SK-N-SH treated with all-trans-retinoic acid at 6 μM for 48 hours (cell line): ENCODE measurements at regions not wholly inside any gene's neighbourhood (a gene's known extent, or its start where the extent isn't known, plus 50 kb on each side); places are given as distances from the start of the nearest gene placed in this dataset.

Experiments
- OSR1 ChIP-seq: fragments of 250-450 bp; sonication (Bioruptor Pico); IDR thresholded peaks from 2 replicates; pipeline ENCODE4 v1.8.0; 2022; ENCODE audit warnings: moderate library complexity, mild to moderate bottlenecking, inconsistent platforms
- RARB ChIP-seq: fragments of 250-450 bp; sonication (Bioruptor Pico); IDR thresholded peaks from 2 replicates; pipeline ENCODE4 v1.8.0; 2021; ENCODE audit warnings: mild to moderate bottlenecking, moderate library complexity
- ZFP3 ChIP-seq: fragments of 250-450 bp; sonication (Bioruptor Pico); IDR thresholded peaks from 2 replicates; pipeline ENCODE4 v1.5.0; 2020; ENCODE audit warnings: mild to moderate bottlenecking, moderate library complexity
- ZFP30 ChIP-seq: fragments of 450-650 bp; formaldehyde crosslinking; IDR thresholded peaks from 2 replicates; pipeline ENCODE4 v1.5.0; 2022; ENCODE audit warnings: mild to moderate bottlenecking, moderate library complexity
- TF ChIP-seq, protein P1 (sequence below): fragments of 250-450 bp; sonication (Bioruptor Pico); IDR thresholded peaks from 2 replicates; pipeline ENCODE4 v1.8.0; 2020; ENCODE audit warnings: mild to moderate bottlenecking, moderate library complexity, borderline replicate concordance
- TF ChIP-seq, protein P2 (sequence below): fragments of 250-450 bp; sonication (Bioruptor Pico); IDR thresholded peaks from 2 replicates; pipeline ENCODE4 v1.5.1; 2021; ENCODE audit warnings: mild to moderate bottlenecking, moderate library complexity

DNA sequence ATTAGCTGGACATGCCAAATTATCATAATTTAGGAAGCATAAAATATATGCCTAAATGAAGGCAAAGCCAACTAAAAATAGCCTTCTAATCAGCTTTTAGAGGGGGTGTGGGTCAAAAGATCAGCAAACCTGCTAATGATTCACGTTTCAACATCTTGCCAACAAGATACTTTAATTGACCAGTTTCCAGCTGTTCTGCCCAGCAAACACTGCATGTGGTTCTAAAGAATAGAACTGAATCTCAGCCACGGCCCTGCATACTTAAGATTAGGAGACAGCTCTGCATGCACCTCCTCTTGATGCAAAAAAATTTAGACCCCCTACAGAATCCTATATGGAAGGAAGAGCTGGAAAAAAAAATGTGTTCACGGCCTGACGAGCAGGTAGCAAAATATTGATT is 500.5 kb downstream of the TBL1XR1 start:
- TF ChIP-seq ZFP3 (CRISPR knock-in tag), result no peak
- TF ChIP-seq, protein P1, sequence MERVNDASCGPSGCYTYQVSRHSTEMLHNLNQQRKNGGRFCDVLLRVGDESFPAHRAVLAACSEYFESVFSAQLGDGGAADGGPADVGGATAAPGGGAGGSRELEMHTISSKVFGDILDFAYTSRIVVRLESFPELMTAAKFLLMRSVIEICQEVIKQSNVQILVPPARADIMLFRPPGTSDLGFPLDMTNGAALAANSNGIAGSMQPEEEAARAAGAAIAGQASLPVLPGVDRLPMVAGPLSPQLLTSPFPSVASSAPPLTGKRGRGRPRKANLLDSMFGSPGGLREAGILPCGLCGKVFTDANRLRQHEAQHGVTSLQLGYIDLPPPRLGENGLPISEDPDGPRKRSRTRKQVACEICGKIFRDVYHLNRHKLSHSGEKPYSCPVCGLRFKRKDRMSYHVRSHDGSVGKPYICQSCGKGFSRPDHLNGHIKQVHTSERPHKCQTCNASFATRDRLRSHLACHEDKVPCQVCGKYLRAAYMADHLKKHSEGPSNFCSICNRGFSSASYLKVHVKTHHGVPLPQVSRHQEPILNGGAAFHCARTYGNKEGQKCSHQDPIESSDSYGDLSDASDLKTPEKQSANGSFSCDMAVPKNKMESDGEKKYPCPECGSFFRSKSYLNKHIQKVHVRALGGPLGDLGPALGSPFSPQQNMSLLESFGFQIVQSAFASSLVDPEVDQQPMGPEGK (CRISPR knock-in tag), result no peak
- TF ChIP-seq, protein P2, sequence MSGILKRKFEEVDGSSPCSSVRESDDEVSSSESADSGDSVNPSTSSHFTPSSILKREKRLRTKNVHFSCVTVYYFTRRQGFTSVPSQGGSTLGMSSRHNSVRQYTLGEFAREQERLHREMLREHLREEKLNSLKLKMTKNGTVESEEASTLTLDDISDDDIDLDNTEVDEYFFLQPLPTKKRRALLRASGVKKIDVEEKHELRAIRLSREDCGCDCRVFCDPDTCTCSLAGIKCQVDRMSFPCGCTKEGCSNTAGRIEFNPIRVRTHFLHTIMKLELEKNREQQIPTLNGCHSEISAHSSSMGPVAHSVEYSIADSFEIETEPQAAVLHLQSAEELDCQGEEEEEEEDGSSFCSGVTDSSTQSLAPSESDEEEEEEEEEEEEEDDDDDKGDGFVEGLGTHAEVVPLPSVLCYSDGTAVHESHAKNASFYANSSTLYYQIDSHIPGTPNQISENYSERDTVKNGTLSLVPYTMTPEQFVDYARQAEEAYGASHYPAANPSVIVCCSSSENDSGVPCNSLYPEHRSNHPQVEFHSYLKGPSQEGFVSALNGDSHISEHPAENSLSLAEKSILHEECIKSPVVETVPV, result no peak
- no peak for TF ChIP-seq OSR1 (CRISPR knock-in tag)
- no peak for TF ChIP-seq RARB (CRISPR knock-in tag)
- TF ChIP-seq ZFP30, result no peak
